GM21423 (cell line): ENCODE measurements at regions not wholly inside any gene's neighbourhood (a gene's known extent, or its start where the extent isn't known, plus 50 kb on each side); places are given as distances from the start of the nearest gene placed in this dataset.
"Not testable (repeated sequence)": the region's sequence is repeated elsewhere in the genome, so short reads cannot be mapped to it uniquely, and the experiment has no call there.

Experiments used
- ATAC-seq: cut with Tn5 transposase; IDR thresholded peaks from one replicate; pipeline ENCODE4 v1.9.1; 2021; ENCODE audit warnings: mild to moderate bottlenecking, moderate library complexity; ENCODE audit not compliant: unreplicated experiment

- no peak for ATAC-seq
Observed at GRCh38 chr2:223459328-223459939, 142.7 kb downstream of the SCG2 start.

- no peak for ATAC-seq
Observed at GRCh38 chr2:223460209-223460608, 142.0 kb downstream of the SCG2 start.

GRCh38 chr2:223460774-223461211 lies 141.4 kb downstream of the SCG2 start:
- no peak for ATAC-seq

- no peak for ATAC-seq
Observed at GRCh38 chr2:223464071-223464470, 138.1 kb downstream of the SCG2 start.

GRCh38 chr2:223465793-223466192 lies 136.4 kb downstream of the SCG2 start:
- no peak for ATAC-seq

GRCh38 chr2:223467196-223467595 lies 135.0 kb downstream of the SCG2 start:
- no peak for ATAC-seq

- ATAC-seq, result peak; percentile 46
Observed at GRCh38 chr2:223469270-223470046, 132.7 kb downstream of the SCG2 start.

GRCh38 chr2:223470602-223471001 lies 131.6 kb downstream of the SCG2 start:
- no peak for ATAC-seq

- no peak for ATAC-seq
Observed at GRCh38 chr2:223472771-223473170, 129.4 kb downstream of the SCG2 start.

GRCh38 chr2:223474893-223475292 lies 127.3 kb downstream of the SCG2 start:
- ATAC-seq, result no peak

GRCh38 chr2:223475901-223476300 lies 126.3 kb downstream of the SCG2 start:
- no peak for ATAC-seq

GRCh38 chr2:223477318-223477717 lies 124.8 kb downstream of the SCG2 start:
- no peak for ATAC-seq

GRCh38 chr2:223481486-223481885 lies 120.7 kb downstream of the SCG2 start:
- no peak for ATAC-seq

GRCh38 chr2:223486751-223487150 lies 115.4 kb downstream of the SCG2 start:
- no peak for ATAC-seq

- ATAC-seq, result no peak
Observed at GRCh38 chr2:223487214-223487846, 114.8 kb downstream of the SCG2 start.

GRCh38 chr2:223488814-223489213 lies 113.3 kb downstream of the SCG2 start:
- ATAC-seq, result no peak

GRCh38 chr2:223494496-223494895 lies 107.7 kb downstream of the SCG2 start:
- ATAC-seq, result no peak

GRCh38 chr2:223494942-223495341 lies 107.2 kb downstream of the SCG2 start:
- no peak for ATAC-seq

- ATAC-seq, result not testable (repeated sequence)
Observed at GRCh38 chr2:223496853-223497252, 105.3 kb downstream of the SCG2 start.

- no peak for ATAC-seq
Observed at GRCh38 chr2:223500709-223501108, 101.5 kb downstream of the SCG2 start.

- ATAC-seq, result no peak
Observed at GRCh38 chr2:223501641-223502040, 100.5 kb downstream of the SCG2 start.

GRCh38 chr2:223503746-223504145 lies 98.4 kb downstream of the SCG2 start:
- no peak for ATAC-seq
